GM21423 (cell line): ENCODE measurements at regions not wholly inside any gene's neighbourhood (a gene's known extent, or its start where the extent isn't known, plus 50 kb on each side); places are given as distances from the start of the nearest gene placed in this dataset.
"Not testable (repeated sequence)": the region's sequence is repeated elsewhere in the genome, so short reads cannot be mapped to it uniquely, and the experiment has no call there.

Experiments used
- ATAC-seq: cut with Tn5 transposase; IDR thresholded peaks from one replicate; pipeline ENCODE4 v1.9.1; 2021; ENCODE audit warnings: mild to moderate bottlenecking, moderate library complexity; ENCODE audit not compliant: unreplicated experiment

DNA sequence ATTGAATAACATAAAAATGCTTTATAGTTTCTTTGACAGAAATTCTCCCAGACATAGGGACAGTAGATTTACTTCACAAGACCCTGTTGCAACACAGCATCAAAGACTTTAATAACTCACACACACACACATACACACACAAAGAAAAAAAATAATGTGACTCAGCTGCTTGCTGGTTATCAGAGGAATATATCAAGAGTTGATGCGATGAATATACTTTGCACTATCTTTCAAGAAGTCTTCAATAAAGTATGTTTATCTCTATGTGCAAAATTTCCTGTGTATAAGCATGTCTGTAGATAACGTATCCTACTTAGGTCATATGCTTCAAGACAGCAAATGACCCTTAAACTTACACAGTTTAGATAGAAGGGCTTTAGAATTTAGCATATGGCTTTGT, 243.1 kb downstream of the ARL4A start:
- no peak for ATAC-seq

DNA sequence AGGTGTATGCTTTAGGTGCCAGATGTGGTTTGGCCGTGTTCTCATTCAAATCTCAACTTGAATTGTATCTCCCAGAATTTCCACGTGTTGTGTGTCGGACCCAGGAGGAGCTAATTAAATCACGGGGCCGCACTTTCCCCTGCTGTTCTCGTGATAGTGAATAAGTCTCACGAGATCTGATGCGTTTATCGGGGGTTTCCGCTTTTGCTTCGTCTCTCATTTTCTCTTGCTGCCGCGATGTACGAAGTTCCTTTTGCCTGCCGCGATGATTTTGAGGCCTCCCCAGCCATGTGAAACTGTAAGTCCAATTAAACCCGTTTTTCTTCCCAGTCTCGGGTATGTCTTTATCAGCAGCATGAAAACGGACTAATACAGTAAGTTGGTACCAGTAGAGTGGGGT, 244.0 kb downstream of the ARL4A start:
- ATAC-seq = not testable (repeated sequence)

DNA sequence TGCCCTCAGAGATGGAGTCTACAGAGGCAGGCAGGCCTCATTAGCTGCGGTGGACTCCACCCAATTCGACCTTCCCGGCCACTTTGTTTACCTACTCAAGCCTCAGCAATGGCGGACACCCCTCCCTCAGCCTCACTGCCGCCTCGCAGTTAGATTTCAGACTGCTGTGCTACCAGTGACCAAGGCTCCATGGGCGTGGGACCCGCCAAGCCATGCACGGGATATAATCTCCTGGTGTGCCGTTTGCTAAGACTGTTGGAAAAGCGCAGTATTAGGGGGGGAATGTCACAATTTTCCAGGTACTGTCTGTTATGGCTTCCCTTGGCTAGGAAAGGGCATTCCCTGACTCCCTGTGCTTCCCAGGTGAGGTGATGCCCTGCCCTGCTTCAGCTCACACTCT, 252.3 kb downstream of the ARL4A start:
- no peak for ATAC-seq

DNA sequence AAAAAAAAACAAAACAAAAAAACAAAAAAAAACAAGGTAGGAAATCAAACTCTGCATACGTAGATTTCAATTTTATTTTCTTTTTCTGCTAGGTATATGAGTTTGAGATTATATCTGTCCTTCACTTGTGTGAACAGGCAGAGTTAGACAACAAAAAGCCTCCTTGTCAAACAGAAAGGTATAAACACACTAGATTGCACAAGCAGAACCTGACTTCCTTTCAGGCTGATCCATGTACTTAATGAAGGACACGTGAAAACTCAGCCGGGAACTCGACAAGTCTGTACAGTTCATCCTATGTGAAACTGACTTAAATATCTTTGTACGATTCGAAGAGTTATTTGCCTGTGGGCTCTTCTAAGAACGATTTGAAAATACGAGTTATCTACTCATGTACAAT, 254.1 kb downstream of the ARL4A start:
- ATAC-seq = no peak

DNA sequence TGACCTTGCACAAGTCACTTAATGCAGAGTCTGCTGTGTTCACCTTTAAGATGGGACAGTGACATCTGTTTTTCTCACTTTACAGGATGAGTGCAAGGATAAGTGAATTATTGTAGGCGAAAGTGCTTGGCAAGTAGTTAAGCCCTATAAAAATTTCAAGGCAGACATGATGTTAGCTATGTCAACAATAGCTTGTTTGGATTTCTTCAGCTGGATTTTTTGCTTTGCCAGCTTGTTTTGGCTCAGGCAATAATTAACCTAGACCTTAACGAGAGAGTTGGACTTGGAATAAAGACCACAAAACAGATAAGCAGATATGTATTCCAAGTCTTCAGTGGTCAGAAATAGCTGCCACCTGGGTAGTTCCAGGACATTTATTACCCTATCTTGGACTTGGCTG, 255.2 kb downstream of the ARL4A start:
- no peak for ATAC-seq

DNA sequence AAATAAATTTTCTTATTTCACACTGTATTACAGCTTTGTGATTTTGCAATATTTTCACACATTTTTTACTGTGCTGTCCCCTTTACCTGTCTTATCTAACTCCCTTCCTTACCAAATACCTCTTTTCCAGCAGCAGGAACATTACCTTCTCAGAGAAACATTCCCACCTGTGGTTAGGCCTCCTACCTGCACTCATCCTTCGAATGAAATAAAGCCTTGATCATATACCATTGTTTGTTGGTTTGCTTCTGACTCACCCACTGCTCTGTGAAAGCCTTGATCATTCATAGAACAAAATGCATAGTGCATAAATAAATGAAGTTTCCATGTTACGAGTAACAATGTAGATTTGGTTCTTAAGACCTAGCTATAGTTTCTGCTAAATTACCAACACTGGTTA, 256.3 kb downstream of the ARL4A start:
- ATAC-seq = no peak

DNA sequence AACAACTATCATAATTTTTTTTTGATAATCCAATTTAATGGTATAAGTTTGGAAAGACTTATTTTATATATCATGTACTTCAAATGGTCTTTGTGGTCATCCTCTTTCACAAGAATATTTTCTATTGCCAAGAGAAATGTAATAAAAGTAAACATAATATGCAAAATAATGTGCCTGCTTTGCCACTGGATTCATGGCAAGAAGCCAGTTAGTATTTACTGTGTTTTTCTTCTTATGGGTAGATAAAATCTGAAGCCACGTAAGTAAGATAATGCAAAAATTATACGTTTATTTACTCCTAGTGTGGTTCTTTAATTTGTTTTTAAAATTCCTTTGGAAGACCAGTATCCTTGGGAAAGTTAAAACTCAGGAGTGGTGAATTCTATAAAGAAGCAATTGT, 258.5 kb downstream of the ARL4A start:
- no peak for ATAC-seq

DNA sequence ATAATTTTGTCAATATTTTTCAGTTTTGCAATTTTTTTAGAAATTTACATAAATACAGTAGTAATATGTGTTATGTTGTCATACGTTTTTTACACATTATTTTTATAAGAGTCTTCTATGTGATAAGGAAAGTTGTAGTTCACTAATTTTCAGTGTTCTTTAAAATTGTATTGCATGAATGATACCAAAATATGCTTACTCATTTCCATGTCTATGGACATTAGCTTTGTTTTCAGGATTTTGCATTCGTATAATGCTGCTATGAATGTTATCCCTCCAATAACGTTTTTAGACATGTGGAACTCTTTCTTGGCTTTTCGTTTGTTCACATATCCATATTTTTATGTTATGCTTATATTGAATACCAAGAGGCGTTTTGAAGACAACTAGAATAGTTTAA, 260.0 kb downstream of the ARL4A start:
- ATAC-seq = no peak

DNA sequence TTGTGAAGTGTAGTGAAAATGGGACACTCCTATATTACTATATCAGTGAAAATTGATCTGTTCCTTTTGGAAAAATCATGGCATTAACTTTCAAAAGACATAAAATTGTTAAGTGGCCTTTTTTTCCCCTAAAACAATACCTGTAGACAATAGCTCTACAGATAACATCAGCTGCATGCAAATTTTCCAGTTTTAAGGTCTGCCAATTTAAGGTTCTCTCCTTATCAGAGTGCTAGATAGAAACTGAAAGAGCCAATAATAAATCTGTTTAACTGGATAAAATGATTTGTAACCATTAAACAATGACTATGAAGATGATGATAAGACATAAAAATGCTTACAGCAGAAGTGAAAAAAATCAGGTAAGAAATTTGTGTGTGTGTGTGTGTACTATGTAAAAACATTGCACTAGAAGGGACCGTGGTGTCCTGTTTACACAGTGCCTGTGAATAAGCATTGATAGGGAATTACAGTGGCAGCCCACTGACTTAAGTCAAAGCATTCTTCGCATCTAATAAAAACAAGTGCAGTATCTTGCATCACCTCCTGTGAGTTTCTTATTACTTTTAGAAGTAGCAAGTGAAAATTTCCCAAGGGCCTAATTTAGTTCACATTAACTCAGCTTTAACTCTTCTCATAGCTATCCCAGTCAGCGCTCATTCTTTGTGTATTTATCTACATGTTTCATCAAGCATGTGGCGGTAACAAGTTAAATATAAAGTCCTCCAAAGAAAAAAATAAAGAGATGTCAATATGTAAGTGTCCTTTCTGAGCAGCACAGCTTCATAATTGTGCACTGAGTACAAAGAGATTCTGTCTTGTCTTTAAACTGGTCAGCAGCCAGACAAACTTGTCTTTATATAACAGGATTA, 261.9 kb downstream of the ARL4A start:
- no peak for ATAC-seq

DNA sequence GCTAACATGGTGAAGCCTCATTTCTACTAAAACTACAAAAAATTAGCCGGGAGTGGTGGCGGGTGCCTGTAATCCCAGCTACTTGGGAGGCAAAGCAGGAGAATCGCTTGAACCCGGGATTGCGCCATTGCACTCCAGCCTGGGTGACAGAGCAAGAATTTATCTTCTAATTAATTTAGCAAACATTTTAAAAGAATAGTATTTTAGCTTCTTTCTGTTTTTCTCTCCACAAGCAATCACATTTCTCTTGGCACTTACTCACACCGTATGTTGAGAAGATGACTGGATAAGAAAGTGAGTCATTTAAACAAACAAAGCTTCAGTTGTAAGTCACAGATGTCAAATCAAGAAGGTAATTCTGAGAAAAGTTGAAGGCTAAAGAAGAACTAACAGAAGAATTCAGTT, 264.0 kb downstream of the ARL4A start:
- ATAC-seq = no peak

DNA sequence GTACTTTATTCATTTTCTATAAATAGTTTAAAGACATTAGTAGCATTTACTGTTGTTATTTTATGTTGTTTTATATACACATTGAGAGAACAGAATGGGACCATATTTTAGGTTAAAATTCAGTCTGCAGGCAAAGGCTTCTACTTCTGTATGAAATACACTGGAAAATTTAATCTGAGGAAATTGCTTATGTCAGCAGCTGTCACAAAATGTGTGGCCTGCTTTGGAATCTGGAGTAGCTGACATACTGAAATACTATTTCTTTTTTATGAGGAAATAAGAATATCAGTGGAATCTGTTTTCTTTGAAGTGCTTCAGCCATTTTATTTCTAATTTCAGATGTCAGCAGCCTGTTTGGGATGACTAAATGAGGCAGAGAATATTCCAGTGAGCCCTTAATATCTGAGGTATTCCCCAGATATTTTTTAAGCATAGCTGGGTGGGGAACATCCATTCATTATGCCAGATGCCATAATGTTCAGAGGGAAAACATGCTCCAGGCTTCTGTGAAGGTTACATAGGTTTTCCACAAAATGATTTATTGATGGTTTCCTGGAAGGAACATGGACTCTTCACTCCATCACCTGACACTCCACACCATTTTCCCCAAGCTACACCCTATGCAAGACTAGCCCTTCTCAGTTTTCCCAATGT, 267.1 kb downstream of the ARL4A start:
- ATAC-seq = no peak

DNA sequence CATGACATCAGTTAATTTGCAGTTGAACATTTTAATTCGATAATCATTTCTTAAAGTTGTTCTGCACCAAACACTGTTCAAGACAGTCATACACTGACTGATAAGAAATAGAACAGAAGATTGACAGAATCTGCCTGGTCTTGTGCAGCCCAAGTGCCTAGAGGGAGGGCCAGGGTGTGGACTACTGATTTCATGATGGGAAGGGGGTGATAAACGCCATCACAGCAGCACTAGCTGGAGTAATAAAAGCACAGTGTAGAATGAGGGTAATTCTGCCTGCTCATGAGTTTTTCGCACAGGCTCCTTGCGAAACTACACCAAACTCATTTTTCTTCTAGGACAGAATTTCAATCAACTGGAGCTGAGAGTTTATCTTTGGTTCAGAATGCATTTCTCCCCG, 270.1 kb downstream of the ARL4A start:
- ATAC-seq = no peak

DNA sequence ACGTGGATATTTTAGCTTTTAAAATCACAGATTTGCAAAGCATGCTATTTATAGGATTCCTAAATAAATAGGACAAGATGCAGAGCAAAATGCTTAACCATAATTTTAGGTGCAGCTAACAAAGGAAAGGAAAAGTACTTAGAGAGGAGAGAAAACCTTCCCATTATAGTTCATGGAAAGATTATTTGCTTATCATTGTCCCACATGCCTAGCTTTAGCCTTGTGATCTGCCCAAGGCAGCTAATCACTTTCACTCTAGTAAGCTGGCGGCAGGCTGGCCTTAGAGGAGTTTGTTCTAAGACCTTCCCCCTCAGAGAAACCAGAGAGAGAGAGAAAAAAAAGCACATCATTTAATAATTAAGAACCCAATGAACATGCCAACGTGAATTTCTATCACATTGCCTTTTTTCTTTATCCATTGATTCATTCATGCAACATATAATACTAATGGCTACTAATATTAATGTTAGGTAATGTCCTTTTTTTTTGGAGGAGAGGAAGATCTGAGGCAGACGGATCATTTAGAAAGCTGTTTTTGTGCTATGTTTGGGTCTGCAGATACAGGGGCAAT, 274.6 kb downstream of the ARL4A start:
- no peak for ATAC-seq

DNA sequence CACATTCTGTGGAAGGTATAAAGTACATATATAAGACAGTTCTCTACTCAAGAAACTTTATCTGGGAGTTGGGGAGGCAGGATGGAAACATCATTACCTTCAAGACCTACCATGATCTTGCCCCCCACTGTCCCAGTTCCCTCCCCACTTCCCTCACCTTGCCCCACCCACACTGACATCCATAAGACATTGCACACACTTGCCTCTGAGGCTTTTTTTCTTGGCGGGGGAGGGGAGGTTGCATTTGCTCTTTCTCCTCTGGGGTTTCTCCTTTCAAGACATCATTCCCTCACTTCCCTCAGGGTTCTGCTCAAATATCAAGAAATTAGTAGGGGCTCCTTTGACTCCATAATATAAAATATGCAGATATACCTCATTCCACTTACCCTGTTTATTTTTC, 276.0 kb downstream of the ARL4A start:
- no peak for ATAC-seq

DNA sequence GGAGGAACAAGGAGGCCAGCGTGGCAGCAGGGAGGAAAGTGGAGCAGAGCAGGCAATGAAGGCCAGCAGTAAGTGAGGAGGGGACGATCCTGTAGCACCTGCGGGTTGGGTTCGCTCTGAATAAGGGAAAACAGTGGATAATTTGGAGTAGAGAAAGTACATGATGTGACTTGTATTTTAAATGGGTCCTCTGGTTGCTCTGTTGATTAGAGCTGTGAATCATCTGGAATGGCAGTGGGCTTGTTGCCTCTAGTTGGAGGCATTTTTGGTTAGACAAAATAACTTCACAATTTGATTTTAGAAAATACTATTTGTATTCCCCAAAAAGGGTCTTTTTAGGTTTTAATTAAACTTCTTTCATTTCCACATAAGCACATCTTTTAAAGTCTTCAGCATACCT, 277.4 kb downstream of the ARL4A start:
- ATAC-seq = no peak

DNA sequence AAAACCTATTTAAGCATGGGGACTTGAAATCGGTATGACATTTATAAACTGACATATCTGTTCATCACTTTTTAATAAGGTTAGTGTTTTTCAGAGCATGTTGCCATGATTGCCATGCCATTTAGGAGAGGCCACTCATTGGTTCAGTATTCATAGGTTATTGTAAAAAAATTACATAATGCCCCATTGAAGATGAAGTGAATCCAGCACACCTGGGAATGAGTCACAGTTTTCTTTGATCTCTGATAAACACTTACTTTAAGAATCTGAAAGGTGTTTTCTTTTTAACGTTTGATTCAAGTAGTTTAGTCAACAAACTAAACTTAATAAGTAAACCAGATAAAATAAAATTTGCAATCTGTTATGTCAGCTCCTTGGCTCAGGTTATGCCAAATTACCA, 278.3 kb downstream of the ARL4A start:
- ATAC-seq = no peak

DNA sequence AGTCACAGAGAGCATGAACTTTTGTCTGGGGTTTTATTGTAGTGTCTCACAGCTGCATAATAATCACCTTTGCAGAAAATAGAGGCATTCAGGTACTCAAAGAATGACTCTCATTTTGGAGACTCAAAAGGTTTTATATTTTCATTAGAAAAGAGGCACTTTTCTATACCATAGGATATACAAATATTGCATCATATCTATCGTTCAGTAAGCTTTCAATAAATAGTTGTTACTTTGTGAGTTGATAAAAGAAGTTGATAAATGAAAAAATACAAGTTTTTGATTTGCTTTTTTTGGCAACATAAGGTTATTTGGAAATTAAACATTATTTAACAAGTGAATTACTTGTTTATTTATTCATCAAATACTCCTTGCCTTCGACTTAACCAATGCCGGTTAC, 279.9 kb downstream of the ARL4A start:
- no peak for ATAC-seq

DNA sequence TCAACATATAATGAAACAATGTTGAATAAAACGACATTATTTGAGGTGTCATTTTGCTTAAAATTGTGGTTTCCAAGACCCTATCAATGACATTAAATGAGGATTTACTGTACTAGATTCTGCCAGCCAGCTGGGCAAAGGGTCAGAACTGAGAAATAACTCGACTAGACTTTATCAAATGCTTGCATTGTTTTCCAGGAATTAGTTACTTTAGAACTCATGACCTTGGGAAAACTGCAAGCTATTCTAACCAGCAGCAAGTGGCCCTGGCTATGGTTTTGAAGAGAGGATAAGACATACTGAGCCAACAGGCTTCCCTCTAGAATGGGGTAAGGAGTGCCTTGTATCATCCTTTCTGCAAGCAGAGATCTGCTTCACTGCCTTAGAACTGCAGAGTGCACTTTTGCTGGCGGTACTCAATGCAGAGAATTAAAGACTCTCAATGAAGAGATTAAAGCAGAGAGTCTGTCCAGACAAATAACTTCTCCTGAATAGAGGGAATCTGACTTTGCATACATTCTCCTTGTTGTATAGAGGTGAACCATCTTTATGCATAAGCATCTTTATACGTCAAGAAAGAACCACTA, 281.5 kb downstream of the ARL4A start:
- ATAC-seq = no peak

DNA sequence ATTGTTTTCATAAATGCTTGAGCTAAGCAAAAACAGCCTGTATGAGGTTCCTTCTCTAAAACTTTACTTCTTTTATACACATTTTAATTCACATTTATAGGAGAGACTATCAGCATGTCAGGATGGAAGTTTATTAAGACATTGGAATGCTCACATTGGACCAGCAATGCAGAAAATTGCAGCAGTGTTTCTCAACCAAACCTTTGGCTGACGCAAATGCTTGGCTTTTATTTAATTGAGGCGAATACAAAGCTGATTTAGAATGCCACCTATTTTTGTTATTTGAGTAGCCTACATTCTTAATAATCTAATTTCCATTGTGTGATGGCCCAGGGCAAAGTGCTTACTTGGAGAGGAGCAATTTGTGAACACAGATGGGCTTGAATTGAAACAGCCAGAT, 283.2 kb downstream of the ARL4A start:
- no peak for ATAC-seq

DNA sequence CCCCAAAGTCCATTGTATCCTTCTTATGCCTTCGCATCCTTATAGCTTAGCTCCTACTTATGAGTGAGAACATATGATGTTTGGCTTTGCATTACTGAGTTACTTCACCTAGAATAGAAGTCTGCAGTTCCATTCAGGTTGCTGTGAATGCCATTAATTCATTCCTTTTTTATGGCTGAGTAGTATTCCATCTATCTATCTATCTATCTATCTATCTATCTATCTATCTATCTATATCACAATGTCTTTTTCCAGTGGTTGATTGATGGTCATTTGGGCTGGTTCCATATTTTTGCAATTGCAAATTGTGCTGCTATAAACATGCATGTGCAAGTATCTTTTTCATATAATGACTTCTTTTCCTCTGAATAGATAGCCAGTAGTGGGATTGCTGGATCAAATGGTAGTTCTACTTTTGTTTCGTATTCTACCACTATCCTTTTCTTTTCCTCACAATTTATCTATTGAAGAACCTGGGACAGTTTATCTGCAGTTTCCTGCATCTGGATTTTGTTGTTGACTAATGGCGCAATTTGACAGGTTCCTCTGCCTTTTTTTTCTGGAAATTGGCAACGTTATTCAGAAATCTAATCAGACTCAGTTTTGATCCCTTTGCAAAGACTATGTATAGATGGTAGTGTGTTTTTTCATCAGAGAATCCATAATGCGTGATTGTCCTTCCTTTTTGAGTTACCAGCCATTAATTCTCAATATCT, 287.2 kb downstream of the ARL4A start:
- ATAC-seq = no peak

DNA sequence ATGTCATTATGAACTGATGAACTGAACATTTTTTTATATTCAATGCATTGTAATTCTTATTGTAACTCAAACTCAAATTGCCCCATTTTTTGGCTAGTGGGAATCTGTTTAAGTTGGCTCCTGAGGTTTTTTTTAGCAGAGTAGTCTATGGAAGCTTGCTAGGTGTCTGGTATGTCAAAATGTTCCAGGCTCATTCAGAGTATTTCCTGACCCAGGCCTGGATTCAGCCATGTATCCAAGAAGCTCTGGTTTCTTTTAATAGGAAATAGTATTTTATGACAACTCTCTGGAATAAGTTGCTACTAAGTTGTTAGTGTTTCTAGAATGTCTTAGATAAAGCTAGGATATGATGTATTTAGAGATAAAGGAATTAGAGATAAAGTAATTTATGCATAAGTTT, 288.0 kb downstream of the ARL4A start:
- no peak for ATAC-seq
